ENCODE measurements at regions not wholly inside any gene's neighbourhood (a gene's known extent, or its start where the extent isn't known, plus 50 kb on each side); places are given as distances from the start of the nearest gene placed in this dataset.

- intact Hi-C loops (cut with DNase I; ENCODE audit: low total_unique reads) = no loop called here
- Histone ChIP-seq H3K27ac (no peak overlapping the region), H3K27me3 (no peaks in the 10 kb centered on the region), H3K4me3 (no peak overlapping the region), H3K9me3 (no peaks in the 10 kb centered on the region), H3K4me1 (no peaks in the 10 kb centered on the region), H3K36me3 (no peaks in the 10 kb centered on the region)
- DNase-seq (ENCODE audit: low spot score in 2 of 2) = no peak
- TF ChIP-seq POLR2AphosphoS5 (IDR thresholded peaks at IDR 0.05) = no peak
Observed at GRCh38 chr2:217098435-217098834, 238.6 kb upstream of the TNP1 start.

- no peak for TF ChIP-seq POLR2A (IDR thresholded peaks at IDR 0.05)
- TF ChIP-seq CTCF (IDR thresholded peaks at IDR 0.05) = no peak
- no peak for TF ChIP-seq POLR2AphosphoS5 (IDR thresholded peaks at IDR 0.05)
- H3K36me3 ChIP-seq = no peaks in the 10 kb centered on the region
- H3K9me3 ChIP-seq = no peaks in the 10 kb centered on the region
- intact Hi-C loops (cut with DNase I; ENCODE audit: low total_unique reads) = no loop called here
- H3K27ac ChIP-seq = no peak overlapping the region
- no peaks in the 10 kb centered on the region for H3K4me1 ChIP-seq
- no peak for DNase-seq (ENCODE audit: low spot score in 2 of 2)
- H3K4me3 ChIP-seq = no peak overlapping the region
- H3K27me3 ChIP-seq = no peaks in the 10 kb centered on the region
Observed at GRCh38 chr2:217097346-217097745, 237.5 kb upstream of the TNP1 start.

GRCh38 chr2:217096474-217097225 lies 236.8 kb upstream of the TNP1 start:
- DNase-seq (ENCODE audit: low spot score in 2 of 2) = no peak
- Histone ChIP-seq H3K4me1 (no peaks in the 10 kb centered on the region), H3K4me3 (no peak overlapping the region), H3K27ac (no peak overlapping the region), H3K27me3 (no peaks in the 10 kb centered on the region), H3K36me3 (no peaks in the 10 kb centered on the region), H3K9me3 (no peaks in the 10 kb centered on the region)
- intact Hi-C loops (cut with DNase I; ENCODE audit: low total_unique reads) = no loop called here
- TF ChIP-seq CTCF (IDR thresholded peaks at IDR 0.05) = no peak
- no peak for TF ChIP-seq POLR2A (IDR thresholded peaks at IDR 0.05)
- TF ChIP-seq POLR2AphosphoS5 (IDR thresholded peaks at IDR 0.05) = no peak

GRCh38 chr2:217095511-217096205 lies 235.8 kb upstream of the TNP1 start:
- no peak for DNase-seq (ENCODE audit: low spot score in 2 of 2)
- H3K9me3 ChIP-seq = no peaks in the 10 kb centered on the region
- H3K4me3 ChIP-seq = no peak overlapping the region
- no peak for TF ChIP-seq POLR2A (IDR thresholded peaks at IDR 0.05)
- no peak for TF ChIP-seq CTCF (IDR thresholded peaks at IDR 0.05)
- no peak for TF ChIP-seq POLR2AphosphoS5 (IDR thresholded peaks at IDR 0.05)
- H3K4me1 ChIP-seq = no peaks in the 10 kb centered on the region
- H3K36me3 ChIP-seq = no peaks in the 10 kb centered on the region
- no peaks in the 10 kb centered on the region for H3K27me3 ChIP-seq
- intact Hi-C loops (cut with DNase I; ENCODE audit: low total_unique reads) = no loop called here
- H3K27ac ChIP-seq = no peak overlapping the region

GRCh38 chr2:217092710-217093379 lies 233.0 kb upstream of the TNP1 start:
- Histone ChIP-seq H3K4me3 (no peak overlapping the region), H3K27me3 (no peaks in the 10 kb centered on the region), H3K9me3 (no peaks in the 10 kb centered on the region), H3K27ac (no peak overlapping the region), H3K36me3 (no peaks in the 10 kb centered on the region), H3K4me1 (no peaks in the 10 kb centered on the region)
- no peak for DNase-seq (ENCODE audit: low spot score in 2 of 2)
- intact Hi-C loops (cut with DNase I; ENCODE audit: low total_unique reads) = no loop called here
- TF ChIP-seq POLR2A (IDR thresholded peaks at IDR 0.05) (no peak), CTCF (IDR thresholded peaks at IDR 0.05) (no peak), POLR2AphosphoS5 (IDR thresholded peaks at IDR 0.05) (no peak)
